T-cell (primary cell): ENCODE measurements at regions not wholly inside any gene's neighbourhood (a gene's known extent, or its start where the extent isn't known, plus 50 kb on each side); places are given as distances from the start of the nearest gene placed in this dataset.

ENCODE experiments used
- ATAC-seq, 4 experiments: fragments of 200-7000 bp in 3 of 4; fragments of 150-1000 bp in 1 of 4; cut with Tn5 transposase; replicated peaks in 1 of 4; 1 replicate in 3 of 4; 2 replicates in 1 of 4; pipeline ENCODE4 v1.10.0; 2021; ENCODE audit warnings: moderate library complexity in 3 of 4, mild to moderate bottlenecking in 2 of 4, moderate number of reproducible peaks in 1 of 4
- CTCF ChIA-PET, 2 donors: fragments of 300-600 bp; sonication (Branson Sonifier 250); formaldehyde crosslinking; loops; one replicate each; lab custom pipeline; 2022; ENCODE audit warnings: antibody characterized with exemption in 2 of 2; lab: Charles Lee
- POLR2A ChIA-PET, 2 donors: fragments of 300-600 bp; sonication (Branson Sonifier 250); formaldehyde crosslinking; loops; one replicate each; lab custom pipeline; 2022; ENCODE audit warnings: antibody characterized with exemption in 2 of 2; lab: Charles Lee
- DNase-seq, 35 experiments: peaks; one replicate each; pipeline versions ENCODE4 v3.0.0 to v3.0.0-alpha.2; 2013 to 2023
- H3K27ac ChIP-seq: one replicate; pipeline ENCODE4 v1.5.1; 2013; ENCODE audit warnings: low read length
- H3K27me3 ChIP-seq, 2 experiments: replicated peaks in 1 of 2; 1 replicate in 1 of 2; 2 replicates in 1 of 2; pipeline versions ENCODE4 v1.6.1 to v1.7.0; 2013; ENCODE audit warnings: low read length in 1 of 2, mixed read lengths in 1 of 2; ENCODE audit not compliant: control insufficient read depth in 2 of 2, insufficient read depth in 2 of 2; ENCODE audit errors: extremely low read depth in 1 of 2
- H3K36me3 ChIP-seq, 2 donors: 1 replicate in 1 of 2; 2 replicates in 1 of 2; pipeline versions ENCODE4 v1.6.1 to v1.7.0; 2013; ENCODE audit warnings: low read length in 1 of 2; ENCODE audit not compliant: control insufficient read depth in 2 of 2, insufficient read depth in 1 of 2; ENCODE audit errors: extremely low read depth in 1 of 2
- H3K4me1 ChIP-seq, 2 experiments: 1 replicate in 1 of 2; 2 replicates in 1 of 2; pipeline versions ENCODE4 v1.6.1 to v1.7.0; 2013; ENCODE audit warnings: low read length in 2 of 2, mixed read lengths in 1 of 2; ENCODE audit not compliant: insufficient read depth in 2 of 2, control insufficient read depth in 1 of 2; ENCODE audit errors: extremely low read depth in 1 of 2
- H3K4me3 ChIP-seq, 2 donors: 1 replicate in 1 of 2; 2 replicates in 1 of 2; pipeline versions ENCODE4 v1.5.1 to v1.7.0; 2013; ENCODE audit warnings: mild to moderate bottlenecking in 2 of 2, low read length in 1 of 2, moderate library complexity in 1 of 2; ENCODE audit not compliant: control insufficient read depth in 1 of 2; ENCODE audit errors: extremely low read depth in 1 of 2
- H3K9me3 ChIP-seq: 2 replicates; pipeline ENCODE4 v1.7.0; 2013
- H3K27ac Mint-ChIP-seq, 2 donors: one replicate each; pipeline ENCODE4 v1.8.0; 2020 to 2021; ENCODE audit warnings: mild to moderate bottlenecking in 2 of 2, mixed read lengths in 2 of 2
- H3K27me3 Mint-ChIP-seq, 2 donors: one replicate each; pipeline ENCODE4 v1.8.0; 2021 to 2022; ENCODE audit warnings: mixed read lengths in 2 of 2
- H3K36me3 Mint-ChIP-seq: one replicate; pipeline ENCODE4 v1.8.0; 2021; ENCODE audit warnings: mixed read lengths
- H3K4me1 Mint-ChIP-seq, 3 donors: one replicate each; pipeline ENCODE4 v1.8.0; 2020 to 2022; ENCODE audit warnings: mixed read lengths in 3 of 3, mild to moderate bottlenecking in 1 of 3
- H3K4me3 Mint-ChIP-seq, 3 donors: one replicate each; pipeline ENCODE4 v1.8.0; 2020 to 2022; ENCODE audit warnings: mild to moderate bottlenecking in 3 of 3, mixed read lengths in 3 of 3, moderate library complexity in 3 of 3
- H3K9me3 Mint-ChIP-seq, 3 donors: one replicate each; pipeline ENCODE4 v1.8.0; 2020 to 2022; ENCODE audit warnings: mixed read lengths in 3 of 3
- WGBS: methylation state at CpG from one replicate; pipeline ENCODE4 v1.1.5; 2013; ENCODE audit warnings: missing lambda C conversion rate; ENCODE audit not compliant: insufficient coverage; 5-methylcytosine and 5-hydroxymethylcytosine counted together

DNA sequence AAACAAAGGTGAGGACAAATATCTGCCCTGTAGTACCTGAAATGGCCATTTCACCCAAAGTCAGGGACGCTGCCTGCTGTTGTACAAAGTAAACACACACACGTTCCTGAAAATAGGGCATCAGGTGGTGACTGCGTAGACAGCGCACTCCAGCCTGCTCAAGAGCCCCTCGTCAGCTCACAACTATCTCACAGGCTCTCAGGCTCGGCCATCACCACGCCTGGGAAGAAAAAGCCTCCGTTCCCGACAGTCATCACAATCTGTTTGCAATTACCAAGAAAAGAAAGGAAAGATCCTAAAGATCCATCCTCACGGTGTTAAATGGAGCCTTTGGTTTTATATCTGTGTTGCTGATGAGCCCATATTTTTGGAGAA, 230.2 kb downstream of the ZNF516 start:
- peaks cover 0 to 6% (median 5%) of the 10 kb centered on the region in 3 donors for H3K4me1 Mint-ChIP-seq
- no peak for DNase-seq
- Histone ChIP-seq H3K27ac (no peak overlapping the region), H3K36me3 (no peaks in the 10 kb centered on the region), H3K4me3 (no peak overlapping the region), H3K4me1 (no peaks in the 10 kb centered on the region), H3K9me3 (no peaks in the 10 kb centered on the region), H3K27me3 (peaks cover 0 to 16% of the 10 kb centered on the region in 2 experiments)
- H3K9me3 Mint-ChIP-seq = no peaks in the 10 kb centered on the region
- no peak overlapping the region for H3K4me3 Mint-ChIP-seq
- ChIA-PET CTCF (no interaction called here), POLR2A (no interaction called here)
- H3K27me3 Mint-ChIP-seq = peaks cover 3 to 9% of the 10 kb centered on the region in 2 donors
- H3K27ac Mint-ChIP-seq = no peak overlapping the region
- H3K36me3 Mint-ChIP-seq = no peaks in the 10 kb centered on the region
- WGBS = 87% methylated on average over 8 of the region's 10 CpGs
- no peak for ATAC-seq

GRCh38 chr18:76264198-76264875, 230.7 kb downstream of the ZNF516 start:
- POLR2A ChIA-PET = no interaction called here
- DNase-seq (no peak), ATAC-seq (no peak)
- Mint-ChIP-seq H3K36me3 (no peaks in the 10 kb centered on the region), H3K9me3 (no peaks in the 10 kb centered on the region), H3K4me3 (no peak overlapping the region), H3K27me3 (peaks cover 0 to 11% of the 10 kb centered on the region in 2 donors), H3K4me1 (peaks cover 0 to 6% (median 5%) of the 10 kb centered on the region in 3 donors), H3K27ac (no peak overlapping the region)
- no peak overlapping the region for H3K27ac ChIP-seq
- 52% methylated on average over 16 of the region's 18 CpGs for WGBS
- H3K4me1 ChIP-seq = no peaks in the 10 kb centered on the region
- H3K27me3 ChIP-seq = peaks cover 0 to 16% of the 10 kb centered on the region in 2 experiments
- no peaks in the 10 kb centered on the region for H3K36me3 ChIP-seq
- CTCF ChIA-PET = no interaction called here
- H3K4me3 ChIP-seq = no peak overlapping the region
- no peaks in the 10 kb centered on the region for H3K9me3 ChIP-seq

- WGBS = 79% methylated on average over 9 of the region's 18 CpGs
- H3K27ac ChIP-seq = no peak overlapping the region
- H3K27me3 ChIP-seq = peaks cover 0 to 17% of the 10 kb centered on the region in 2 experiments
- POLR2A ChIA-PET = no interaction called here
- H3K9me3 ChIP-seq = no peaks in the 10 kb centered on the region
- CTCF ChIA-PET = interaction anchor here in 1 of 2 donors (0.6 kb wide), 1 partner anchor 248 kb away, joined by 5 read pairs; no protein-coding TSS in a partner anchor
- H3K4me3 Mint-ChIP-seq = no peak overlapping the region
- ATAC-seq (no peak), DNase-seq (no peak)
- peaks cover 0 to 6% (median 5%) of the 10 kb centered on the region in 3 donors for H3K4me1 Mint-ChIP-seq
- peaks cover 0 to 13% of the 10 kb centered on the region in 2 donors for H3K27me3 Mint-ChIP-seq
- no peak overlapping the region for H3K27ac Mint-ChIP-seq
- no peak overlapping the region for H3K4me3 ChIP-seq
- H3K36me3 Mint-ChIP-seq = no peaks in the 10 kb centered on the region
- H3K36me3 ChIP-seq = no peaks in the 10 kb centered on the region
- H3K9me3 Mint-ChIP-seq = no peaks in the 10 kb centered on the region
- no peaks in the 10 kb centered on the region for H3K4me1 ChIP-seq
These were observed 231.7 kb downstream of the ZNF516 start for GRCh38 chr18:76263046-76264005.

GRCh38 chr18:76260941-76261472, 234.0 kb downstream of the ZNF516 start:
- peaks cover 0 to 13% of the 10 kb centered on the region in 2 donors for H3K27me3 Mint-ChIP-seq
- WGBS = 95% methylated on average over 12 of the region's 16 CpGs
- Histone ChIP-seq H3K27me3 (peaks cover 0 to 17% of the 10 kb centered on the region in 2 experiments), H3K9me3 (no peaks in the 10 kb centered on the region), H3K27ac (no peak overlapping the region), H3K36me3 (no peaks in the 10 kb centered on the region), H3K4me1 (no peaks in the 10 kb centered on the region), H3K4me3 (no peak overlapping the region)
- no peak overlapping the region for H3K27ac Mint-ChIP-seq
- ATAC-seq (no peak), DNase-seq (no peak)
- no peaks in the 10 kb centered on the region for H3K9me3 Mint-ChIP-seq
- H3K36me3 Mint-ChIP-seq = no peaks in the 10 kb centered on the region
- H3K4me3 Mint-ChIP-seq = no peak overlapping the region
- H3K4me1 Mint-ChIP-seq = peaks cover 0 to 5% (median 4%) of the 10 kb centered on the region in 3 donors
- ChIA-PET CTCF (no interaction called here), POLR2A (no interaction called here)

DNA sequence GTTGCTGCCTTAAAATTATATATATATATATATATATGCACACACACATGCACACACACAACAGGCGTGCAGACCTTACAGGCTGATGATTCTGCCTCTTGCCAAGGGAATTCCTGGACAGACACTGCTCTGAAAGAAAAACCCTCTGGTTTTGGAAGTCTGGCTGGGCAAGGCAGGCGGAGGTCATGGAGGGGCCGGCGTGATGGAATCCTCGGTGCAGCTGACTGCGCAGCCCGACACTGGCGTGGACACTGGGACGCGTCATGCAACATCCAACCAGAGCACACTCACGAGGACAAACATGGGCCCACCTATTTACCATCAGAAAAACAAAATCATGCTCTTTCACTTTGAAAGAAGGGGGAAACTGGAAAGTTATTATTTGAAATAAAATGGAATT, 235.3 kb downstream of the ZNF516 start:
- H3K9me3 Mint-ChIP-seq = no peaks in the 10 kb centered on the region
- ChIA-PET POLR2A (no interaction called here), CTCF (interaction anchor here in 1 of 2 donors (0.6 kb wide), 1 partner anchor 1955 kb away, joined by 3 read pairs; no protein-coding TSS in a partner anchor)
- no peak for DNase-seq
- Histone ChIP-seq H3K27me3 (peaks cover 0 to 11% of the 10 kb centered on the region in 2 experiments), H3K9me3 (no peaks in the 10 kb centered on the region), H3K36me3 (no peaks in the 10 kb centered on the region), H3K4me3 (no peak overlapping the region), H3K27ac (no peak overlapping the region), H3K4me1 (no peaks in the 10 kb centered on the region)
- no peak overlapping the region for H3K27ac Mint-ChIP-seq
- ATAC-seq = no peak
- no peak overlapping the region for H3K4me3 Mint-ChIP-seq
- peaks cover 0 to 5% (median 0%) of the 10 kb centered on the region in 3 donors for H3K4me1 Mint-ChIP-seq
- H3K36me3 Mint-ChIP-seq = no peaks in the 10 kb centered on the region
- H3K27me3 Mint-ChIP-seq = peaks cover 4 to 11% of the 10 kb centered on the region in 2 donors
- WGBS = 78% methylated on average over 5 of the region's 11 CpGs

DNA sequence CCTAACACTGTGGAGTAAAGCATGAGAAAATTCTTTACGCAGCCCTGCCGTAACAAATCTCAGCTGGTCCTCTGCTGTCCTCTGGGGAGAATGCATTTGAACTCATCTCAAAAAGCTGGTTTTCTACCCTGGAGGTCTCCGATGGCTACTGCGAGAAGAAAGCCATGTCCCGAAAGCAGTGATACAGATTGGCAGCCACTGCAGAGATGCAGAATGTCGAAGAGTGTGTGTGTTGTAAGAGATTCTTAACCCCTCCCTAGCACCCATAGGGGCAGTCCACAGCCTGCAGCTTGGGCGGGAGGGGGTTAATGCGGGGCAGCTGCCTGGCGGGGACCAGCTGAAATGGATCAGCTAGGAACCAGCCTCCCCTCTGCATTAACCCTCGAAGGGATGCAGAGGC, 235.9 kb downstream of the ZNF516 start:
- POLR2A ChIA-PET = no interaction called here

More for the DNA sequence above, 235.9 kb downstream of the ZNF516 start:
- ATAC-seq (no peak), DNase-seq (no peak)
- H3K9me3 Mint-ChIP-seq = no peaks in the 10 kb centered on the region
- no peak overlapping the region for H3K4me3 Mint-ChIP-seq
- WGBS = 59% methylated on average over 3 of the region's 10 CpGs
- Histone ChIP-seq H3K4me1 (no peaks in the 10 kb centered on the region), H3K36me3 (no peaks in the 10 kb centered on the region), H3K9me3 (no peaks in the 10 kb centered on the region), H3K27me3 (peaks cover 0 to 9% of the 10 kb centered on the region in 2 experiments), H3K27ac (no peak overlapping the region), H3K4me3 (no peak overlapping the region)
- no peak overlapping the region for H3K27ac Mint-ChIP-seq
- CTCF ChIA-PET = no interaction called here
- H3K4me1 Mint-ChIP-seq = peaks cover 0 to under 1% (median 0%) of the 10 kb centered on the region in 3 donors
- no peaks in the 10 kb centered on the region for H3K36me3 Mint-ChIP-seq
- peaks cover 4 to 10% of the 10 kb centered on the region in 2 donors for H3K27me3 Mint-ChIP-seq
